GM18858 (cell line): ENCODE measurements at regions not wholly inside any gene's neighbourhood (a gene's known extent, or its start where the extent isn't known, plus 50 kb on each side); places are given as distances from the start of the nearest gene placed in this dataset.
"Not testable (repeated sequence)": the region's sequence is repeated elsewhere in the genome, so short reads cannot be mapped to it uniquely, and the experiment has no call there.

Experiments
- ATAC-seq: cut with Tn5 transposase; IDR thresholded peaks from one replicate; pipeline ENCODE4 v1.9.1; 2021; ENCODE audit not compliant: unreplicated experiment

DNA sequence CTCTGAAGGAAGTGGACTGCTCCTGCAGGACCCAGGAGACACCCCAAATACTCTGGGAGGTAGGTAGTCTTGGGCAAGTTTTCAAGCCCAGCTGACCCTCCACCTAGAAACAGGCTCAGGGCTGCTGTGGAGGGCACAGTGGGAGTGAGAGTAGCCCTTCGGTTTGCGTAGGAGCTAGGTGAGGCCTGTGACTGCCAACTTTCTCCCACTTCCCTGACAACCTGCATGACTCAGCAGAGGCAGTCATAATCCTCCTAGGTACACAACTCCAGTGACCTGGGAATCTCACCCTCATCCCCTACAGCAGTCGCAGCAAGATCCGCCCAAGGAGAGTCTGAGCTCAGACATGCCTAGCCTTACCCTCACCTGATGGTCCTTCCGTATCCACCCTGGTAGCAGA, 439.1 kb downstream of the CNTNAP4 start:
- not testable (repeated sequence) for ATAC-seq

DNA sequence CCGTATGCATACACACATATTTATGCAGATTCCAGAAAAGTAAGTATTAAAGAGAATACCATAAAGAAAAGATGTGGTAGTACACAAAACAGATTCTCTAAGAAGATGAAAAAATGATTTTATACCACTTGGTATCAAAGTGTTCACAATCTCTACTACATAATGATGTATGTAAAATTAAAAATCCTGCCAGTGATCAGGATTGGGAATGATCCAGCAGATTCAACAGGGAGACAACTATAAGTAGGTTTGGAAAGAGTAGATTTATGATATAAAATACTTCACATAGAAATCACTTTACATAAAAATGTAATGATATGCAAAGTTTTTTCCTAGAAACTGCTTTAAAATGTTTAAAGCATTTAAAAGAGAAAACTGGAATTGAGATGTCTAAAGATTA, 447.0 kb downstream of the CNTNAP4 start:
- no peak for ATAC-seq

DNA sequence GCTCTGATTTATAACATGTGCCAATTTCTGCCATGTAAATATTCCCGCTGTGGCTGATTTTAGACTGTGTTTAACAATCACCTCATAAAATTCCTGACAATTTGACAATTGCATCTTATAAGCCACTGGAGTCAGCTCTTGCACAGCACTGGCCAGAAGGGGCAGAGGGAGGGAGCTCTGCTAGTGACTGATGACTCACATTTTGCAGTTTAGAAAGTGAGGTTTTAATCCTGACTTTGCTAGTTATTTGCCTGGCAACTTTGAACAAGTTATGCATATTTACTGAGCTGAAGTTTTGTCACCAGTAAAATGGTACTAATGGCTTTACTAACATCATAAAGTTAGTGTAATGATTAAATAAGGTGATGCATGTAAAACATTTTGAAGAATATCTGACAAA, 452.3 kb downstream of the CNTNAP4 start:
- no peak for ATAC-seq

DNA sequence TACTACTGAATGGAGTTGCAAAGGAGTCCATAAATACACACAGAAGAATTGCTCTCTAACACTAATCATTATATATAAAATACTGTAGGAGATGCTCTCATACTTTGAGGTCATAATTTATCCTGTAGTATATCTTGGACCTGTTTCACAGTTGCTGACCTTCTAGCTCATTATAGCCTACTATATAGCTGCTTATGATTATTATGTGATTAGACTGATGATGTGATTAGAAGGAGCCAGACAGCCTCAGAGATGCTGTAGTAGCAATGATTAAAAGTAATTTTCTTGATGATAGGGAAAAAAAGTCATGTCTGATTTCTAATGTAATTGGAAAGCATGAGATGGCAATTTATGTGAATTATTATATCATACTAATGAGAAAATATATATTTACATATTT, 455.7 kb downstream of the CNTNAP4 start:
- ATAC-seq: no peak

DNA sequence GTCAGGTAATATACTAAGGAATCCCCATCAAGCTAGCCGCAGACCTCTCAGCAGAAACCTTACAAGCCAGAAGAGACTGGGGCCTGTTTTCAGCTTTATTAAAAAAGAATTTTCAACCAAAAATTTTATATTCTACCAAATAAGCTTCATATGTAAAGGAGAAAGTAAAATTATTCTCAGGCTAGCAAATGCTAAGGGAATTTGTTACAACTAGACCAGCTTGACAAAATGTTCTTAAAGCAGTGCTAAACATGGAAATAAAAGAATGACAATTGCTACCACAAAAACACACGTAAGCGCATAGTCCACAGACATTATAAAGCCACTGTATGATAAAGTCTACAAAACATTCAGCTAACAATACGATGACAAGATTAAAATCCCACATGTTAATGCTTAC, 449.4 kb upstream of the MON1B start:
- no peak for ATAC-seq

DNA sequence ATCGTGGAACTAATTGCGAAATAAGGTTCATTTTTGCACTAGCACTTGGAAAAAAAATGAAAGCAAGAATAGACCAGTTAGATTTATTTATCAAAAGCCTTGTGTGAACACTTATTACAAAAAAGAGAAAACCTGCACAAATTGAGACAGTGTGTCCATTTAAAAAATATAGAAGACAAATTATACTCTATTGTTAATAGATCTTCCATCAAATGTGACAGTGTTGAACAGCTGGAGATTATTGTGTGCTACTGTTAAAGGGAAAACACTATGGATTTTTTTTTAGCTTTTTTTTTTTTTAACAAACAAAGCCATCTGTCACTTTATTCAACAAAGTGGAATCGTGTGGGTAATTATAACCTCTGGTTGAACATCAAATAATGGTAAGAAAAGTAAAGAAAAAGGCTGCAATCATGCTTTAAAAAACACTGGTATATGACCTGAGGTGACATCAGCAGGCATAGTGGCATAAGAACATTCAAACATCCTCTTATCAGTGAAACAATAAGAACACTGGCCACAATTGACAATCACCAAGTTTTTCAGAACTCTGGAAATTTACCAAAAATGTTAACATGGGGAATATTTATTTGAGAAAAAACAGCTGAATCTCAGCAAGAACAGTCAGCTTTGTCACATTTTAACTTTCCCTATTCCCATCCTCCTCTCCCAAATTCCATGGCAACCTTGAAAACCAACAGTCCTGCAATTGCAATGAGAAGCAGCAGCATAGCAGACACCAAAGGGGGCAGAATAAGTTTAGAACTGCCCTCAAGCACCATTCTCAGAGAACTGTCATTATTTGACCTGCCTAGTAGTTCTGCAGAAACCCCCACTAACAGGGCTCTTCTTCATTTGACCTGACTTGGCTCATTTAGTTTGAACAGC, 442.3 kb upstream of the MON1B start:
- ATAC-seq: no peak

DNA sequence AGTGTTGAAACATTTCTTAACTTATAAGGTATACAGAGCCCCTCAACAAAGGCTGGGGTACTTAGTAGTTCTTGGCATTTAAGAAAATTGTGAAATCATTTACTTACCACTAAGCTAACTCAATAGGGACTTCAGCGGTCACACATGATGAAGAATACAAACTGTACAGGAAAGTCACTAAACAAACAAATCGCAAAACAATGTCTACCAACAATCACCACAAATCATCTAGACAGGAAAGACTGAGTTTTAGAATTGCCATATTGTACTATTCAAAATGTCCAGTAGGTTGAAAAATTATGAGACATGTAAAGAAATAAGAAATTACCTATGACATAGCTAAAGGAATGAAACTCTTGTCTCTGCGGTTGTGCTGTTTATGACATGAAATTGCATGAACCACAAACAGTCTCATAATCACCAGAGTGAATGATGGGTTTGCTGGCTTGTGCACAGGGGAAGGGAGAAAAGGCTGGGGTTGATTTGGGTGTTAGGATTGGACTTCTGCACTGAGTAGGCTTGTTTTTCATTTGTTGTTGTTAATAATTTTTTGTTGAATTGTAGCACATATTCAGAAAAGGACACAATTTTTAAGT, 441.1 kb upstream of the MON1B start:
- no peak for ATAC-seq

DNA sequence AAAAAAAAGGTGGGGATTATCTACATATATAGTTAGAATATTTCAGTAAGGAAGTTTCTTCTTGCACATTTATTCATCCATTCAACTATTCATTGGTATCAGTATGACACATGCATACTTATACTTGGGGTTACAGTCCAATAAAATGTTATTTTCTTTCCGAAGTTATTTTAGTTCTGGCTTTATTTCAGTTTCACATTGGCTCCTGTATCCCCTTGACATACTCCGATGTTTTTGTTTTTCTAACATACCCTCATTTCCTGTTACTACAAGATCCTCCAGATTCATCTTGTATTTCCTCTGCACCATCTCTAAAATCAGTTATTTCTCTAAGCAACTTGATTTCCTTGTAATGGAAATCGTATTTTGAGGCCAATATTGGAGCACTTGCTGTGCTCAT, 435.5 kb upstream of the MON1B start:
- ATAC-seq: no peak

DNA sequence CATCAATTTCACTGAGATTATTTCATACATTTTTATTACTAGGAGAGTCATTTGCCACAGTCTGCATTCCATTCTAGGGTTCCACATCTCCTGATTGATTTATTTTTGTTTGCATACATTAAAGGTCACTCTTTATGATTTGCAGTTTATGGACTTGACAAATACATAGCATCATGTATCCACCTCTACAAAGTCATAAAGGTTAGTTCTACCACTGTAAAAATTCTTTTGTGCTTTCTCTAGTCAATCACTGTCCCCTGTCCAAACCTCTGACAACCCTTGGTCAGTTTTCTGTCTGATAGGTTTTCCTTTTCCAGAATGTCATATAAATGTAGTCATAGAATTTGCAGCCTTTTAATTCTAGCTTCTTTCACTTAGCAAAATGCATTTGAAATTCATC, 434.6 kb upstream of the MON1B start:
- no peak for ATAC-seq

DNA sequence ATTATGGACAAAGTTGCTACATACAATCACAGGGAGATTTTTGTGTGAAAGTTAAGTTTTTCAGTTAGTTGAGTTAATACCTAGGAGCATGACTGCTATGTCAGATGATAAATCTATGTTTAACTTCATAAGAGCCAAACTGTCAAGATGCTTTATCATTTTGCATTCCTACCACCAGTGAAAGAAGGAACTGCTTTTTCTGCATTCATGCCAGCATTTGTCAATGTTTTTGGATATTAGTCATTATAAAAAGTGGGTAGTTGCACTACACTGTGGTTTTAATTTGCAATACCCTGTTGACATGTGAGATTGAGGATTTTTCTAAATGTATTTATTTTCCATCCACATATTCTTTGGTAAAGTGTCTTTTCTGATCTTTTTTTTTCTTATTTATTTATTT, 434.0 kb upstream of the MON1B start:
- no peak for ATAC-seq

DNA sequence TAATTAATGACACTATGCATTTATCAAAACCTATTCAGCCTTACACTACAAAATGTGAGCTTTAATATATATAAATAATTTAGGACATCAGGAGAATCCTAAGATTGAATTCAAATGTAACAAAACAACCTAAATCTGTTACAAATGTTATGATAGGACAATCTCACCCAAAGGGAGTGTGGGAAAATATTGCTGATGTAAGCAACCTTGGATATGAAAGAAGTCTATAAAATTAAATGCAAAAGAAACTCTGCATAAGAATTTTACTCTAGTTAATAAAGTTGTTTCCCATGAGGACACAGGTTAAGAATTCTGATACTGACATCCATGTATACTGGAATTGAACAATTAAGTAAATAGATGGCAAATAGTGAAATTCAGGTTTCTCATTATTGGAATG, 424.5 kb upstream of the MON1B start:
- no peak for ATAC-seq

DNA sequence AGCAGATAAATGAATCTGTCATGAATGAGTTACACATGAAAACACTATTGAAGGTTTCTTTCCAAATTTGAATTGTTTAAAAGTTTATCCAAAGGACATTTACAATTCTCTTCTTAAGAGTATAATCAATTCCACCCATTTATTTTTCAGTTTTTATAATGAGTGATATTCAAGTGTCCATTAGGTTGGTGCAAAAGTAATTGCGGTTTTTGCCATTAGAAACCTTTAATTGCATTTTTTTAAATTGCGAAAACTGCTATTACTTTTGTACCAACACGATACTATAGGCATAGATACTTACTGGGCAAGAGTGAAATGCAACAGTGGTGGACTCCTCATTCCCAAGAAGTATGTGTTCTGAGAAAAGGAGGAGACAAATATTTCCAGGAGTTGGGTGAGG, 422.7 kb upstream of the MON1B start:
- ATAC-seq: no peak

DNA sequence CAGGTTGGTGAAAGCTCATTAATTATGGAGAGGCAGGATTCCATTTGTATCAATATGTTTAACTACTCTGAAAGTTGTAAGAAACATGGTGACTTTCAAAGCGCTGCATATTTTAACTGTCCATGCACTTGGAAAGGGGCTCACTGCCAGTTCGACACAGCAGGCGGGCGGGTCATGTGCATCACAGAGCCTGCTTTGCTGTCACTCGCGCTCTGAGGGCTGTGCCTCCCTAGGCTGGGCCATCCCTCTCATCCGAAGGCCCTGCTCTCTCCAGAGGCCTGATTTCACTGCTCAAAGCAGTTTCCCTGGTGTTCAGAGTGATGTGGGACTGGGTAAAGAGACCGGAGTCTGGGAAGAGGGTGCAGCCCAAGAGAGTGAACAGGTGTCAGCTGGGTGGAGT, 422.0 kb upstream of the MON1B start:
- ATAC-seq: no peak

DNA sequence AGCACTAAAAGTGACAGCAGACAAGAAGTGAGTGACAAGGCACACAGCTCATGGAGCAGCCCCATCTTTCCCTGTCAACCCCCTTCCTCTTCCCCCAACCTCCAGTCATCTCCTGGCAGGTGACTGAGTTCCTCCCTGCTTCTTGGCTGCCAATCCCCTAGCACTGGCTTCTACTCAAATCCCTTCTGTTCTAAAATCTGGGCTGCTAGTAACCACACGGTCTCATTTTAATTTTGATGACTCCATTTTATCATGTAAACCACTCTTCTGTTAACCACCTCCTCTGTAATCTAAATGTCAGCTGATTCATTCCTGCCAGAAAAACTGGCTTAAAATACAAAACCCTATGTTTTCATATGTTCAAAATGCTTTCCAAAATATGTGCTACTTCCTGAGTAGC, 419.8 kb upstream of the MON1B start:
- ATAC-seq: no peak

DNA sequence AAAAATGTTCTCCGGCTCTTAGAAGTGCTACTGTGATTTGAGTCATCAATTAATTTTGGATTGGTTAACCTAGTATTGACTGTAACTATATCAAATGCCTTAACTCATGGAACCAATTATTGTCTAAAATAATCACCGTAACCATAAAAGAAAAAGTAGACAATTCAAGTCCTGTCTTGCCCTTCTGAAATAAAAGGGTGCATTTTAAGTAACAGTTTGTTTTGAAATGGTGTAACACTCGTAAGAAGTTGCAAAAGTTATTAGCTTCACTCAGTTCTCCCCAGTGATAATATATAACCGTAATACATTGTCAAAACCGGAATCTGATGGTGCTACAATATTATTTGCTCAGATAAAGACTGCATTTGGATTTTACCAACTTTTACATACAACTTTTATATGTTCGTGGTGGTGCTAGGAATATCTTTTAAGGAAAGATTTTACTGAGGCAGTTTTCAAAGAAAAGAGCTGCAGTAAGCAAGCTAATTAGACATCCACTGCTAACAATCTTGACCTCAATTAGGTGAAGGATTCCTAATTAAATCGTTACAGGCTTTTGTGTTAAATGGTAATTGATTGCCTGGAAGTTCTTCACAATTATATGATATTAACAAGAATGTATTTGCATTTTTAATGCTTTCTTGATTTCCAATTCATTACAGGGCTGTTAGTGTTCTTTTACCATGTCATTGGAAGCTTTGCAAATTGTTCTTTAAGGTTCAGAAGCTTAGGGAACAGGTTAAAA, 413.1 kb upstream of the MON1B start:
- ATAC-seq: no peak

DNA sequence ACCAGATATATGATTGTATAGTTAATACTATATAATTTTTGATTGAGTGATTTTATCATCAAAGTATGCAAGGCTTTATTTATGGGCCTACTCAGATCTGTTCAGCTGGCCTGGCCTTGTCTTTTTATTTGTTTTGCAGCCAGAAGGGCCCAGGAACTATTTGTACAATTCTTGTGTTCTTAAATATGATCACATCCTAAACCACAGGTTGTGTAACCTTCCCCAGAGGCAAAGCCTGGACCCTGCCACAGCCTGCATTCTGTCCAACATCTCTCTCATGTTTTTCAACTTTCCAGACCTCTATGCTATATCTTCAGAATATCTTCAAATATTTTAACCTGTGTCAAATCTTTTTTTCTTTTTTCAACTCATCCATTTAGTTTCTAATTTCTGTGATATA, 410.4 kb upstream of the MON1B start:
- no peak for ATAC-seq

DNA sequence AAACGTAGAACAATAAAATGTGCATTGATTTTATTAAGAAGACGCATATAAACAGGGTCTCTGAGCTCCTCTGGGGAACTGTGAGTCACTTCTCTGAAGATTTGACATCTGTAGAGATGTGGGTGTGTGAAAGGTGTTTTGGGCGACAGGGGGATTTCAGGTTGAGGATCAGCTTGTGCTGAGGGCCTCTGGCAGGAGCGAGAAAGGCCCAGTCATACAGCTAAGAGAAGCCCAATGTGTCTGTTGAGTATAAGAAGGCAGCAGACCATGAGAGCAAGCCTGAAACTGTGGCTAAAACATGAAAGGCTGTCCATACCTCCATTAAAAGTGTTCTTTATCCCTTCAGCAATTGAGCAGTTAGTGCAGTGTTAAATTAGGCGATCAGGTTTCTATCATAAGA, 406.5 kb upstream of the MON1B start:
- ATAC-seq: no peak

DNA sequence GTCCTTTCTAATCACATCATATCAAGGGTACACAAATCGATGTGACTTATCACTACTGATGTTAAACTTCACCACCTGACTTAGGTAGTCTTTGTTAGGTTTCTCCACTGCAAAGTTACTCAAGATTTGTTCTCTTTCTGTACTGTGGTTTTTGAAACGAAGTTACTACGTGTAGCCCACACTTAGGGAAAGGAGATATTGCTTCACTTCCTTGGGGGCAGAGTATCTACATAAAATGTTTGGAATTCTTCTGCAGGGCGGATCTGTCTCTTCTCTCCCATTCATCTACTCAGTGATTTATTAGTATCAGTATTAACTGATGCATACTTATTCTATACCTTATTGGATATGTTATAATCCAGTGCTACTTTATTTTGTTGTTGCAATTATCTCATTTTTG, 403.6 kb upstream of the MON1B start:
- no peak for ATAC-seq

DNA sequence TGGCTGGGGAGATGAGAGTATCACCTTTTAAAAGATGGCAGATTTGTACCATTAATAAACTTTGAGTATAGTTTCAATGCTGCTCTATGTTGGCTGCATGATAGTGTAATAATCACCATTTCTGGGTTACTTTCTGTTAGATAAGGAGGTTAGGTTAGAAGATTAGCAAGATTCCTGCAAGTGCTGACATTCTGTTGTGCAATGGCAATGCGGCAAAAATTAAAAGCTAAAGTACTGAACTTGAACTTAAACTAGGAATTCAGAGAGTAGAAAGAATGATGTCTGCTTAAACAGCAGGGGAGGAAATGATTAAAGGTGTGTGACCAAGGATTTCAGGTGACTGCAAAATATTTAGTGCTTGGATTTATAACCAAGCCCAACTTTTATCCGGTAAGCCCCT, 399.8 kb upstream of the MON1B start:
- no peak for ATAC-seq

DNA sequence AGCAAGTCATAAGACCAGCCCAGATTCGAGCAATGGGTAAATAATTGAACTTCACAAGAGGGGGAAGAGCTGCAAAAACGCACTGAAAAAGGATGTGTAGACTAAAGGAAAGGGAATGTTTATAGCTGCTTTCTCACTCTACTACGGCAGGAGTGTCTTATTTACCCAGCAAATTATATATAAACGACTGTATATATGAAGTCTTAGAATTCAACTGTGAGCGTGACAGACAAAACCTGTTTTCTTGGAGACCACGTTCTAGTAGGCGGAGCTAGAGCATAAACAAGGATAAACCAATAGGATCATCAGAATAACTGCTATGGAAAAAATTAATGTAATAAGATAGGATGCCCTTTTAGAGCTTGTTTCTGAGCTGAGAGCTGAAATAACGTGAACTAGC, 394.6 kb upstream of the MON1B start:
- ATAC-seq: no peak

DNA sequence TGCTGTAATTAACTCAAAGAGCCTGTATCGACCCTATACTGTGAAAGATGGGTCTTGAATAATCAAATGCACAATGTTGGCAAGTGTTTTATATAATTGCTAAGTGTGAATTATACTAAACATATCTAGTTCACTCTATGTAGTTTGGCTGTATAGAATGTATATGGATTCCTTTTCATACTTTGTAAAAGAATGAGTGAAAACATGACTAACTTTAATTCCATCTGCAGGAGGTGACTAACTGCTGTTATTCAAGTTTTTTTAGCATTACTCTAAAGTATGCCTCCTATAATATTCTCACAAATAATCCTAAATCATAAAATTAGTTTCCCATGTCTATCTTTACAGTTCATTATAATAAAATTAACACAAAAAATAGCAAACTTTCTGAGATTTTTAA, 394.0 kb upstream of the MON1B start:
- ATAC-seq: no peak

DNA sequence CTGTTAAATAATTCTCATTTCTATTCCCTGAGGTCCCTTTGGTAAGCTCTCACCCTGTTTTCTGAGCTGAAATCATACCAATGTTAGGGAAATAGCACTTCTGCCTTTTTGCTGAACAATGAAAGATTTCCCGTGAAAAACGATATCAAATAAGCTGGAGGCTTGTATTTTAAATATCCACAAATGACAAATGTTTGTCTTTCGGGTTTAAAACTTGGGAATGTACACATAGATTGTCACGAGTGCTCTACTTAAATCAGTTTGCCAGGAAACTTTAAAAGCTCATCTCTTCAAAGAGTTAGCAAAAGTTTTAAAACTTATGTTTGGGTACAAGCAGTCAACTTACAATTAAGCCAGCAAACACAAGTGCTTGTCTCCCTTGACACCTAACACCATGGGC, 393.5 kb upstream of the MON1B start:
- ATAC-seq: no peak
